ENCODE measurements at regions not wholly inside any gene's neighbourhood (a gene's known extent, or its start where the extent isn't known, plus 50 kb on each side); places are given as distances from the start of the nearest gene placed in this dataset.

GRCh38 chr2:225117051-225117716 is 74.9 kb upstream of the DOCK10 start:
- Histone ChIP-seq H3K27me3 (peaks cover 0 to 4% (median 0%) of the 10 kb centered on the region in 7 donors), H3K9me3 (no peaks in the 10 kb centered on the region), H3K4me3 (no peak overlapping the region), H3K4me1 (no peaks in the 10 kb centered on the region), H3K27ac (no peak overlapping the region), H3K36me3 (no peaks in the 10 kb centered on the region)
- no peak for ATAC-seq
- no peak for TF ChIP-seq CTCF (IDR thresholded peaks at IDR 0.05)
- intact Hi-C loops (cut with DNase I), result no loop called here
- DNase-seq, result no peak
- 62 to 66% methylated on average over 2 of the region's 2 CpGs for WGBS, 2 donors

- Histone ChIP-seq H3K36me3 (no peaks in the 10 kb centered on the region), H3K27me3 (no peaks in the 10 kb centered on the region), H3K4me3 (no peak overlapping the region), H3K27ac (no peak overlapping the region), H3K9me3 (no peaks in the 10 kb centered on the region), H3K4me1 (no peaks in the 10 kb centered on the region)
- WGBS, 2 donors, result 88 to 94% methylated on average over 2 of the region's 2 CpGs
- ATAC-seq, result no peak
- TF ChIP-seq CTCF (IDR thresholded peaks at IDR 0.05), result no peak
- intact Hi-C loops (cut with DNase I), result no loop called here
- DNase-seq, result no peak
Observed at GRCh38 chr2:225114786-225115323, 72.6 kb upstream of the DOCK10 start.

GRCh38 chr2:225113371-225114015 is 71.2 kb upstream of the DOCK10 start:
- TF ChIP-seq CTCF (IDR thresholded peaks at IDR 0.05), result no peak
- Histone ChIP-seq H3K4me3 (no peak overlapping the region), H3K9me3 (no peaks in the 10 kb centered on the region), H3K27ac (no peak overlapping the region), H3K36me3 (no peaks in the 10 kb centered on the region), H3K4me1 (no peaks in the 10 kb centered on the region), H3K27me3 (no peaks in the 10 kb centered on the region)
- ATAC-seq (no peak), DNase-seq (no peak)
- intact Hi-C loops (cut with DNase I), result no loop called here
- 76 to 77% methylated on average over 3 of the region's 3 CpGs for WGBS, 2 donors

GRCh38 chr2:225112362-225113126 is 70.3 kb upstream of the DOCK10 start:
- no peaks in the 10 kb centered on the region for H3K27me3 ChIP-seq
- whole genome bisulfite sequencing, 2 donors, result 70 to 72% methylated on average over 10 of the region's 10 CpGs
- no peak for TF ChIP-seq CTCF (IDR thresholded peaks at IDR 0.05)
- ATAC-seq (no peak), DNase-seq (no peak)
- no peaks in the 10 kb centered on the region for H3K4me1 ChIP-seq
- H3K36me3 ChIP-seq, result no peaks in the 10 kb centered on the region
- H3K27ac ChIP-seq, result no peak overlapping the region
- intact Hi-C loops (cut with DNase I), result no loop called here
- H3K4me3 ChIP-seq, result no peak overlapping the region
- no peaks in the 10 kb centered on the region for H3K9me3 ChIP-seq
